Lower leg skin (tissue), 3 donors: ENCODE measurements at regions not wholly inside any gene's neighbourhood (a gene's known extent, or its start where the extent isn't known, plus 50 kb on each side); places are given as distances from the start of the nearest gene placed in this dataset.

Experiments used
- POLR2A ChIP-seq, 2 donors: fragments of 450-650 bp; IDR thresholded peaks; one replicate each; pipeline ENCODE4 v1.6.1; 2016 to 2017; ENCODE audit warnings: antibody characterized with exemption in 2 of 2, mild to moderate bottlenecking in 1 of 2, moderate library complexity in 1 of 2
- TF ChIP-seq, protein P1 (sequence below), 3 donors: fragments of 450-650 bp; IDR thresholded peaks; one replicate each; pipeline ENCODE4 v1.5.1; 2016; ENCODE audit warnings: antibody characterized with exemption in 3 of 3, mild to moderate bottlenecking in 3 of 3, moderate library complexity in 2 of 3

DNA sequence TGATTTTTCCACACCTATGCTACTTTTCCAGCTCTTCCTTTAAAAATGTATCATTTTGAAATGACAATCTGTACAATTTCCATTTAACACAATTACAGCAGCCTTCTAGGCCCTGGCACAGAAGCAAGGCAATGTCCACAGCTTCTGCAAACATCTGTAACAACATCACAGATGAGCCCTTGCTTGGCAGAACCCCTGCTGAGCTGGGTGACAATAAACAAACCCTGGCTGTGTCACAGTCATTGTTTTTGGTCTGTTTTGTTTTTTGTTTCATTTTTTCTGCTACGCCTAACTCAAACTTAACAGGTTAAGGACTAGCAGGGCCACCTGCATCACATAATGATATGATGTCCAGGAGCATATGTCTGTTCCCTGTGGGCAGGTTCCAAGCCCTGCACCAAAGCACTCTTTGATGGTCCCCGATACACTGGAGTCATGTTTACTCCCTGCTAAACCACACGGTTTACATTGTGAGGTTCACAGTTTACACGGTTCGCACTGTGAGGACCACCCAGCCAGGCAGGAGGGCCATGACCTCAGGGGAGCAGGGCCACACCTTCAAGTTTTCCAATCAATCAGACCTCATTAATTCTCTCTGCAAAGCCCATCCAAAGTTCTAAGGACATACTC, 186.8 kb upstream of the CHRNA7 start:
- no peak for TF ChIP-seq POLR2A (IDR thresholded peaks at IDR 0.05)
- TF ChIP-seq, protein P1, sequence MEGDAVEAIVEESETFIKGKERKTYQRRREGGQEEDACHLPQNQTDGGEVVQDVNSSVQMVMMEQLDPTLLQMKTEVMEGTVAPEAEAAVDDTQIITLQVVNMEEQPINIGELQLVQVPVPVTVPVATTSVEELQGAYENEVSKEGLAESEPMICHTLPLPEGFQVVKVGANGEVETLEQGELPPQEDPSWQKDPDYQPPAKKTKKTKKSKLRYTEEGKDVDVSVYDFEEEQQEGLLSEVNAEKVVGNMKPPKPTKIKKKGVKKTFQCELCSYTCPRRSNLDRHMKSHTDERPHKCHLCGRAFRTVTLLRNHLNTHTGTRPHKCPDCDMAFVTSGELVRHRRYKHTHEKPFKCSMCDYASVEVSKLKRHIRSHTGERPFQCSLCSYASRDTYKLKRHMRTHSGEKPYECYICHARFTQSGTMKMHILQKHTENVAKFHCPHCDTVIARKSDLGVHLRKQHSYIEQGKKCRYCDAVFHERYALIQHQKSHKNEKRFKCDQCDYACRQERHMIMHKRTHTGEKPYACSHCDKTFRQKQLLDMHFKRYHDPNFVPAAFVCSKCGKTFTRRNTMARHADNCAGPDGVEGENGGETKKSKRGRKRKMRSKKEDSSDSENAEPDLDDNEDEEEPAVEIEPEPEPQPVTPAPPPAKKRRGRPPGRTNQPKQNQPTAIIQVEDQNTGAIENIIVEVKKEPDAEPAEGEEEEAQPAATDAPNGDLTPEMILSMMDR (IDR thresholded peaks at IDR 0.05): no peak
